H1 (cell line): ENCODE measurements at regions not wholly inside any gene's neighbourhood (a gene's known extent, or its start where the extent isn't known, plus 50 kb on each side); places are given as distances from the start of the nearest gene placed in this dataset.

Source experiments
- CTCF ChIA-PET: fragments of 300-600 bp; sonication (Branson Sonifier 250); formaldehyde crosslinking; loops from one replicate; lab custom pipeline; 2021; ENCODE audit not compliant: partially characterized antibody; lab: Charles Lee
- POLR2A ChIA-PET: fragments of 300-600 bp; sonication (Branson Sonifier 250); formaldehyde crosslinking; loops from one replicate; lab custom pipeline; 2021; ENCODE audit warnings: inconsistent platforms; ENCODE audit not compliant: partially characterized antibody; lab: Charles Lee
- DNase-seq, 2 experiments: peaks; one replicate each; pipeline versions ENCODE4 v3.0.0 to v3.0.0-alpha.2; 2010 to 2022; ENCODE audit warnings: low spot score in 2 of 2, low read depth in 1 of 2, mixed read lengths in 1 of 2
- FAIRE-seq: peaks from 2 replicates; lab custom pipeline; 2011; peaks lifted over from hg19 to GRCh38; lab: Jason Lieb, UNC
- H2AFZ ChIP-seq: 2 replicates; pipeline ENCODE4 v1.8.1; 2012; ENCODE audit warnings: low read length, inconsistent platforms
- H2AK5ac ChIP-seq: 2 replicates; pipeline ENCODE4 v1.6.1; 2013; ENCODE audit warnings: low read depth, low read length
- H2BK120ac ChIP-seq: replicated peaks from 2 replicates; pipeline ENCODE3; 2013; ENCODE audit warnings: low read depth, low read length, inconsistent platforms
- H2BK12ac ChIP-seq: 2 replicates; pipeline ENCODE4 v1.6.1; 2013; ENCODE audit warnings: low read depth, low read length
- H2BK15ac ChIP-seq: 2 replicates; pipeline ENCODE4 v1.6.1; 2013; ENCODE audit warnings: low read length
- H2BK20ac ChIP-seq: 2 replicates; pipeline ENCODE4 v1.6.1; 2013; ENCODE audit warnings: low read length
- H2BK5ac ChIP-seq: 2 replicates; pipeline ENCODE4 v1.6.1; 2013; ENCODE audit warnings: low read depth, low read length
- H3K14ac ChIP-seq: 2 replicates; pipeline ENCODE4 v1.6.1; 2013; ENCODE audit warnings: inconsistent platforms; ENCODE audit not compliant: insufficient read length
- H3K18ac ChIP-seq: 2 replicates; pipeline ENCODE4 v1.6.1; 2013; ENCODE audit warnings: low read length; ENCODE audit errors: extremely low read depth
- H3K23ac ChIP-seq: 2 replicates; pipeline ENCODE4 v1.6.1; 2013; ENCODE audit warnings: inconsistent platforms; ENCODE audit not compliant: insufficient read length
- H3K23me2 ChIP-seq: 2 replicates; pipeline ENCODE4 v1.6.1; 2013; ENCODE audit warnings: low read depth, low read length
- H3K27ac ChIP-seq: 2 replicates; pipeline ENCODE4 v1.6.1; 2011; ENCODE audit warnings: low read depth, low read length, inconsistent platforms
- H3K27me3 ChIP-seq, 4 experiments: replicated peaks in 1 of 4; 1 replicate in 1 of 4; 2 replicates in 3 of 4; pipeline versions ENCODE4 v1.6.1 to v1.8.1; 2011 to 2013; ENCODE audit warnings: low read length in 3 of 4, mild to moderate bottlenecking in 3 of 4, inconsistent platforms in 2 of 4, mixed read lengths in 2 of 4, moderate library complexity in 1 of 4; ENCODE audit not compliant: control insufficient read depth in 3 of 4, insufficient read depth in 3 of 4; ENCODE audit errors: extremely low read depth in 1 of 4
- H3K36me3 ChIP-seq, 4 experiments: 2 replicates each; pipeline versions ENCODE4 v1.6.1 to v1.8.1; 2011 to 2013; ENCODE audit warnings: mild to moderate bottlenecking in 4 of 4, low read length in 3 of 4, moderate library complexity in 2 of 4, control low read depth in 1 of 4, inconsistent platforms in 1 of 4; ENCODE audit not compliant: insufficient read depth in 4 of 4, control insufficient read depth in 2 of 4
- H3K4ac ChIP-seq: replicated peaks from 2 replicates; pipeline ENCODE3; 2013; ENCODE audit warnings: low read length, low read depth, mixed read lengths, inconsistent platforms; ENCODE audit not compliant: insufficient read length
- H3K4me1 ChIP-seq, 4 experiments: replicated peaks in 1 of 4; 1 replicate in 1 of 4; 2 replicates in 3 of 4; pipeline versions ENCODE4 v1.6.1 to v1.8.1; 2011 to 2013; ENCODE audit warnings: low read length in 3 of 4, inconsistent platforms in 2 of 4, mixed read lengths in 1 of 4; ENCODE audit not compliant: insufficient read depth in 4 of 4, control insufficient read depth in 3 of 4
- H3K4me2 ChIP-seq, 2 experiments: 2 replicates each; pipeline versions ENCODE4 v1.6.1 to v1.8.1; 2011 to 2013; ENCODE audit warnings: low read depth in 2 of 2, low read length in 2 of 2, control low read depth in 1 of 2, inconsistent platforms in 1 of 2, mild to moderate bottlenecking in 1 of 2; ENCODE audit not compliant: insufficient read depth in 1 of 2
- H3K4me3 ChIP-seq, 4 experiments: fragments of 200-600, 300-600 bp in 1 of 4; sonication (generic), shearing (Covaris generic), sonication (Bioruptor Twin) in 1 of 4; 2 replicates each; pipeline versions ENCODE4 v1.5.1 to v1.8.1; 2011 to 2016; ENCODE audit warnings: low read length in 4 of 4, low read depth in 3 of 4, control low read depth in 2 of 4, inconsistent platforms in 2 of 4, mild to moderate bottlenecking in 2 of 4, mixed read lengths in 1 of 4, moderate library complexity in 1 of 4; ENCODE audit not compliant: insufficient read depth in 2 of 4; ENCODE audit errors: extremely low read depth in 1 of 4
- H3K56ac ChIP-seq: replicated peaks from 2 replicates; pipeline ENCODE3; 2013; ENCODE audit warnings: low read depth, mild to moderate bottlenecking, mixed read lengths, low read length, inconsistent platforms; ENCODE audit not compliant: insufficient read length
- H3K79me1 ChIP-seq: 2 replicates; pipeline ENCODE4 v1.6.1; 2013; ENCODE audit warnings: low read depth, low read length, control low read depth
- H3K79me2 ChIP-seq, 2 experiments: 2 replicates each; pipeline versions ENCODE4 v1.6.1 to v1.8.1; 2012 to 2013; ENCODE audit warnings: low read length in 2 of 2, mild to moderate bottlenecking in 2 of 2, inconsistent platforms in 1 of 2; ENCODE audit not compliant: insufficient read depth in 2 of 2, control insufficient read depth in 1 of 2
- H3K9ac ChIP-seq, 4 experiments: replicated peaks in 1 of 4; 1 replicate in 1 of 4; 2 replicates in 3 of 4; pipeline versions ENCODE4 v1.6.1 to v1.8.1; 2011 to 2013; ENCODE audit warnings: low read depth in 3 of 4, low read length in 3 of 4, control low read depth in 2 of 4, mild to moderate bottlenecking in 2 of 4, moderate library complexity in 2 of 4, inconsistent platforms in 1 of 4; ENCODE audit errors: extremely low read depth in 1 of 4
- H3K9me3 ChIP-seq, 2 experiments: 2 replicates each; pipeline versions ENCODE4 v1.6.1 to v1.8.1; 2012 to 2013; ENCODE audit warnings: mild to moderate bottlenecking in 2 of 2, moderate library complexity in 2 of 2, control low read depth in 1 of 2, inconsistent platforms in 1 of 2, low read depth in 1 of 2, low read length in 1 of 2, mixed read lengths in 1 of 2; ENCODE audit not compliant: insufficient read depth in 2 of 2
- H4K20me1 ChIP-seq, 2 experiments: replicated peaks in 1 of 2; 2 replicates each; pipeline versions ENCODE3 to v1.8.1; 2011 to 2013; ENCODE audit warnings: inconsistent platforms in 2 of 2, low read length in 2 of 2, mild to moderate bottlenecking in 1 of 2; ENCODE audit not compliant: insufficient read depth in 2 of 2, control insufficient read depth in 1 of 2
- H4K5ac ChIP-seq: 2 replicates; pipeline ENCODE4 v1.6.1; 2013; ENCODE audit warnings: low read length, low read depth, mixed read lengths, inconsistent platforms; ENCODE audit not compliant: insufficient read length
- H4K8ac ChIP-seq: 2 replicates; pipeline ENCODE4 v1.8.0; 2013; ENCODE audit warnings: mild to moderate bottlenecking, moderate library complexity, low read length, inconsistent platforms; ENCODE audit not compliant: insufficient read depth; ENCODE audit errors: extremely low read depth
- H4K91ac ChIP-seq: replicated peaks from 2 replicates; pipeline ENCODE3; 2013; ENCODE audit warnings: low read length, mixed read lengths, inconsistent platforms; ENCODE audit not compliant: insufficient read length
- BACH1 ChIP-seq: IDR thresholded peaks from 2 replicates; pipeline ENCODE4 v1.6.1; 2012; ENCODE audit warnings: low read length, improper control_type of control experiment
- CEBPB ChIP-seq: IDR thresholded peaks from 2 replicates; pipeline ENCODE4 v1.6.1; 2012; ENCODE audit warnings: low read depth, low read length
- EZH2 ChIP-seq: fragments of 200-600 bp; sonication (generic); IDR thresholded peaks from 2 replicates; pipeline ENCODE4 v1.7.1; 2012; ENCODE audit warnings: low read depth, mild to moderate bottlenecking, moderate library complexity, low read length, inconsistent platforms; ENCODE audit not compliant: severe bottlenecking
- MAFK ChIP-seq: IDR thresholded peaks from 2 replicates; pipeline ENCODE4 v1.6.1; 2012; ENCODE audit warnings: low read depth, mild to moderate bottlenecking, improper control_type of control experiment, low read length
- PHF8 ChIP-seq: fragments of 200-600 bp; sonication (generic); conservative IDR thresholded peaks from 2 replicates; pipeline ENCODE4 v1.7.1; 2012; ENCODE audit warnings: low read depth, mild to moderate bottlenecking, inconsistent platforms, low read length, moderate library complexity
- POLR2AphosphoS5 ChIP-seq: IDR thresholded peaks from 2 replicates; pipeline ENCODE4 v1.6.1; 2011; ENCODE audit warnings: low read depth, low read length
- RNF2 ChIP-seq: fragments of 200-900, 300-1000 bp; sonication (generic); IDR thresholded peaks from 2 replicates; pipeline ENCODE4 v1.7.1; 2016; ENCODE audit warnings: borderline replicate concordance, low read depth, mild to moderate bottlenecking, antibody characterized with exemption, low read length; ENCODE audit not compliant: poor library complexity, severe bottlenecking; ENCODE audit errors: missing control alignments
- SP1 ChIP-seq: IDR thresholded peaks from 2 replicates; pipeline ENCODE4 v1.6.1; 2011; ENCODE audit warnings: low read depth, low read length
- SP4 ChIP-seq: IDR thresholded peaks from 2 replicates; pipeline ENCODE4 v1.6.1; 2012; ENCODE audit warnings: low read length, inconsistent platforms
- SRF ChIP-seq: IDR thresholded peaks from 2 replicates; pipeline ENCODE4 v1.6.1; 2011; ENCODE audit warnings: mild to moderate bottlenecking, low read depth, low read length, moderate library complexity
- TCF12 ChIP-seq: IDR thresholded peaks from 2 replicates; pipeline ENCODE4 v1.6.1; 2011; ENCODE audit warnings: low read depth, mild to moderate bottlenecking, low read length
- TEAD4 ChIP-seq: IDR thresholded peaks from 2 replicates; pipeline ENCODE4 v1.6.1; 2012; ENCODE audit warnings: low read depth, low read length, inconsistent platforms, mixed read lengths
- WGBS, 2 experiments: shearing (Covaris generic) in 1 of 2; methylation state at CpG; one replicate each; pipeline versions ENCODE4 v1.1.6 to v1.1.7; 2013 to 2015; ENCODE audit warnings: low lambda C conversion rate in 2 of 2, mixed read lengths in 2 of 2, inconsistent platforms in 1 of 2, low coverage in 1 of 2, missing lambda C conversion rate in 1 of 2; ENCODE audit not compliant: insufficient replicate concordance in 2 of 2, insufficient coverage in 1 of 2, insufficient read length in 1 of 2; ENCODE audit errors: extremely low coverage in 1 of 2, missing lambda C conversion rate in 1 of 2; 5-methylcytosine and 5-hydroxymethylcytosine counted together
- TF ChIP-seq, protein P1 (sequence below): IDR thresholded peaks from 2 replicates; pipeline ENCODE4 v1.6.1; 2011; ENCODE audit warnings: low read depth, mild to moderate bottlenecking, low read length; ENCODE audit not compliant: insufficient read depth
- TF ChIP-seq, protein P2 (sequence below): IDR thresholded peaks from 2 replicates; pipeline ENCODE4 v1.6.1; 2011; ENCODE audit warnings: low read length, improper control_type of control experiment

DNA sequence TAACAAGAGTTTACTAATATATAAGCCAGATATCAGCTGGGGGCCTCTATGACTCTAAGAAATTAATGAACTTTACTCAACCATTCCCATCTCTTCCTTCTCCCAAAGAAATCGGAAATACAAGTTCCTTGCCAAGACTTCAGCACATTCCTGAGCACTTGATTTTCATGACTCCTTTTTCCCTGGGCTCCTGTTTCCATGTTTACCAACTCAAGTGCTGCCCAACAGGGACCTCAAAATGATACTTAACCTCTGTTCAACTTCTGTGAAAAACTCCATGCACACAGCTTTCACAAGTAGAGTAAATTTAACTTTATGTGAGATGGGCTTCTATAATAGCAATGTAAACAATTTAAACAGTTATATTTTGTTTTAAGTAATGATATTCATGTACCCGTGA lies 315.8 kb upstream of the CDIN1 start:
- Histone ChIP-seq H3K23me2 (no peaks in the 10 kb centered on the region), H2BK15ac (no peak overlapping the region), H3K9ac (no peak overlapping the region), H4K91ac (no peak overlapping the region), H4K5ac (no peak overlapping the region), H3K4me3 (no peak overlapping the region), H2BK120ac (no peak overlapping the region), H2BK12ac (no peak overlapping the region), H3K14ac (no peak overlapping the region), H3K4ac (no peak overlapping the region), H3K18ac (no peak overlapping the region), H2BK20ac (no peak overlapping the region), H4K20me1 (no peaks in the 10 kb centered on the region), H3K79me2 (no peaks in the 10 kb centered on the region), H4K8ac (no peak overlapping the region), H3K23ac (no peak overlapping the region), H3K27ac (no peak overlapping the region), H2AK5ac (no peak overlapping the region), H3K4me1 (no peaks in the 10 kb centered on the region), H3K36me3 (no peaks in the 10 kb centered on the region), H3K9me3 (no peaks in the 10 kb centered on the region), H2BK5ac (no peak overlapping the region), H3K56ac (no peak overlapping the region), H3K79me1 (no peaks in the 10 kb centered on the region), H3K4me2 (no peak overlapping the region), H2AFZ (no peak overlapping the region), H3K27me3 (no peaks in the 10 kb centered on the region)
- POLR2A ChIA-PET: no interaction called here
- DNase-seq (no peak), FAIRE-seq (no peak)
- CTCF ChIA-PET: no interaction called here
- 81% methylated on average over 2 of the region's 2 CpGs; no CpG with 5 or more reads in 1 of the 2 experiments for WGBS, 2 experiments
- no peak for TF ChIP-seq CEBPB
- TF ChIP-seq PHF8: no peak
- no peak for TF ChIP-seq RNF2
- no peak for TF ChIP-seq MAFK
- no peak for TF ChIP-seq POLR2AphosphoS5
- TF ChIP-seq, protein P1, sequence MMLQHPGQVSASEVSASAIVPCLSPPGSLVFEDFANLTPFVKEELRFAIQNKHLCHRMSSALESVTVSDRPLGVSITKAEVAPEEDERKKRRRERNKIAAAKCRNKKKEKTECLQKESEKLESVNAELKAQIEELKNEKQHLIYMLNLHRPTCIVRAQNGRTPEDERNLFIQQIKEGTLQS: no peak
- TF ChIP-seq, protein P2, sequence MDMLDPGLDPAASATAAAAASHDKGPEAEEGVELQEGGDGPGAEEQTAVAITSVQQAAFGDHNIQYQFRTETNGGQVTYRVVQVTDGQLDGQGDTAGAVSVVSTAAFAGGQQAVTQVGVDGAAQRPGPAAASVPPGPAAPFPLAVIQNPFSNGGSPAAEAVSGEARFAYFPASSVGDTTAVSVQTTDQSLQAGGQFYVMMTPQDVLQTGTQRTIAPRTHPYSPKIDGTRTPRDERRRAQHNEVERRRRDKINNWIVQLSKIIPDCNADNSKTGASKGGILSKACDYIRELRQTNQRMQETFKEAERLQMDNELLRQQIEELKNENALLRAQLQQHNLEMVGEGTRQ: no peak
- no peak for TF ChIP-seq BACH1
- no peak for TF ChIP-seq SRF
- no peak for TF ChIP-seq EZH2
- no peak for TF ChIP-seq SP1
- TF ChIP-seq TCF12: no peak
- no peak for TF ChIP-seq TEAD4
- TF ChIP-seq SP4: no peak
